H1 (cell line): ENCODE measurements at regions not wholly inside any gene's neighbourhood (a gene's known extent, or its start where the extent isn't known, plus 50 kb on each side); places are given as distances from the start of the nearest gene placed in this dataset.

Source experiments
- CTCF ChIA-PET: fragments of 300-600 bp; sonication (Branson Sonifier 250); formaldehyde crosslinking; loops from one replicate; lab custom pipeline; 2021; ENCODE audit not compliant: partially characterized antibody; lab: Charles Lee
- POLR2A ChIA-PET: fragments of 300-600 bp; sonication (Branson Sonifier 250); formaldehyde crosslinking; loops from one replicate; lab custom pipeline; 2021; ENCODE audit warnings: inconsistent platforms; ENCODE audit not compliant: partially characterized antibody; lab: Charles Lee
- DNase-seq, 2 experiments: peaks; one replicate each; pipeline versions ENCODE4 v3.0.0 to v3.0.0-alpha.2; 2010 to 2022; ENCODE audit warnings: low spot score in 2 of 2, low read depth in 1 of 2, mixed read lengths in 1 of 2
- FAIRE-seq: peaks from 2 replicates; lab custom pipeline; 2011; peaks lifted over from hg19 to GRCh38; lab: Jason Lieb, UNC
- H2AFZ ChIP-seq: 2 replicates; pipeline ENCODE4 v1.8.1; 2012; ENCODE audit warnings: low read length, inconsistent platforms
- H2AK5ac ChIP-seq: 2 replicates; pipeline ENCODE4 v1.6.1; 2013; ENCODE audit warnings: low read depth, low read length
- H2BK120ac ChIP-seq: replicated peaks from 2 replicates; pipeline ENCODE3; 2013; ENCODE audit warnings: low read depth, low read length, inconsistent platforms
- H2BK12ac ChIP-seq: 2 replicates; pipeline ENCODE4 v1.6.1; 2013; ENCODE audit warnings: low read depth, low read length
- H2BK15ac ChIP-seq: 2 replicates; pipeline ENCODE4 v1.6.1; 2013; ENCODE audit warnings: low read length
- H2BK20ac ChIP-seq: 2 replicates; pipeline ENCODE4 v1.6.1; 2013; ENCODE audit warnings: low read length
- H2BK5ac ChIP-seq: 2 replicates; pipeline ENCODE4 v1.6.1; 2013; ENCODE audit warnings: low read depth, low read length
- H3K14ac ChIP-seq: 2 replicates; pipeline ENCODE4 v1.6.1; 2013; ENCODE audit warnings: inconsistent platforms; ENCODE audit not compliant: insufficient read length
- H3K18ac ChIP-seq: 2 replicates; pipeline ENCODE4 v1.6.1; 2013; ENCODE audit warnings: low read length; ENCODE audit errors: extremely low read depth
- H3K23ac ChIP-seq: 2 replicates; pipeline ENCODE4 v1.6.1; 2013; ENCODE audit warnings: inconsistent platforms; ENCODE audit not compliant: insufficient read length
- H3K23me2 ChIP-seq: 2 replicates; pipeline ENCODE4 v1.6.1; 2013; ENCODE audit warnings: low read depth, low read length
- H3K27ac ChIP-seq: 2 replicates; pipeline ENCODE4 v1.6.1; 2011; ENCODE audit warnings: low read depth, low read length, inconsistent platforms
- H3K27me3 ChIP-seq, 4 experiments: replicated peaks in 1 of 4; 1 replicate in 1 of 4; 2 replicates in 3 of 4; pipeline versions ENCODE4 v1.6.1 to v1.8.1; 2011 to 2013; ENCODE audit warnings: low read length in 3 of 4, mild to moderate bottlenecking in 3 of 4, inconsistent platforms in 2 of 4, mixed read lengths in 2 of 4, moderate library complexity in 1 of 4; ENCODE audit not compliant: control insufficient read depth in 3 of 4, insufficient read depth in 3 of 4; ENCODE audit errors: extremely low read depth in 1 of 4
- H3K36me3 ChIP-seq, 4 experiments: 2 replicates each; pipeline versions ENCODE4 v1.6.1 to v1.8.1; 2011 to 2013; ENCODE audit warnings: mild to moderate bottlenecking in 4 of 4, low read length in 3 of 4, moderate library complexity in 2 of 4, control low read depth in 1 of 4, inconsistent platforms in 1 of 4; ENCODE audit not compliant: insufficient read depth in 4 of 4, control insufficient read depth in 2 of 4
- H3K4ac ChIP-seq: replicated peaks from 2 replicates; pipeline ENCODE3; 2013; ENCODE audit warnings: low read length, low read depth, mixed read lengths, inconsistent platforms; ENCODE audit not compliant: insufficient read length
- H3K4me1 ChIP-seq, 4 experiments: replicated peaks in 1 of 4; 1 replicate in 1 of 4; 2 replicates in 3 of 4; pipeline versions ENCODE4 v1.6.1 to v1.8.1; 2011 to 2013; ENCODE audit warnings: low read length in 3 of 4, inconsistent platforms in 2 of 4, mixed read lengths in 1 of 4; ENCODE audit not compliant: insufficient read depth in 4 of 4, control insufficient read depth in 3 of 4
- H3K4me2 ChIP-seq, 2 experiments: 2 replicates each; pipeline versions ENCODE4 v1.6.1 to v1.8.1; 2011 to 2013; ENCODE audit warnings: low read depth in 2 of 2, low read length in 2 of 2, control low read depth in 1 of 2, inconsistent platforms in 1 of 2, mild to moderate bottlenecking in 1 of 2; ENCODE audit not compliant: insufficient read depth in 1 of 2
- H3K4me3 ChIP-seq, 4 experiments: fragments of 200-600, 300-600 bp in 1 of 4; sonication (generic), shearing (Covaris generic), sonication (Bioruptor Twin) in 1 of 4; 2 replicates each; pipeline versions ENCODE4 v1.5.1 to v1.8.1; 2011 to 2016; ENCODE audit warnings: low read length in 4 of 4, low read depth in 3 of 4, control low read depth in 2 of 4, inconsistent platforms in 2 of 4, mild to moderate bottlenecking in 2 of 4, mixed read lengths in 1 of 4, moderate library complexity in 1 of 4; ENCODE audit not compliant: insufficient read depth in 2 of 4; ENCODE audit errors: extremely low read depth in 1 of 4
- H3K56ac ChIP-seq: replicated peaks from 2 replicates; pipeline ENCODE3; 2013; ENCODE audit warnings: low read depth, mild to moderate bottlenecking, mixed read lengths, low read length, inconsistent platforms; ENCODE audit not compliant: insufficient read length
- H3K79me1 ChIP-seq: 2 replicates; pipeline ENCODE4 v1.6.1; 2013; ENCODE audit warnings: low read depth, low read length, control low read depth
- H3K79me2 ChIP-seq, 2 experiments: 2 replicates each; pipeline versions ENCODE4 v1.6.1 to v1.8.1; 2012 to 2013; ENCODE audit warnings: low read length in 2 of 2, mild to moderate bottlenecking in 2 of 2, inconsistent platforms in 1 of 2; ENCODE audit not compliant: insufficient read depth in 2 of 2, control insufficient read depth in 1 of 2
- H3K9ac ChIP-seq, 4 experiments: replicated peaks in 1 of 4; 1 replicate in 1 of 4; 2 replicates in 3 of 4; pipeline versions ENCODE4 v1.6.1 to v1.8.1; 2011 to 2013; ENCODE audit warnings: low read depth in 3 of 4, low read length in 3 of 4, control low read depth in 2 of 4, mild to moderate bottlenecking in 2 of 4, moderate library complexity in 2 of 4, inconsistent platforms in 1 of 4; ENCODE audit errors: extremely low read depth in 1 of 4
- H3K9me3 ChIP-seq, 2 experiments: 2 replicates each; pipeline versions ENCODE4 v1.6.1 to v1.8.1; 2012 to 2013; ENCODE audit warnings: mild to moderate bottlenecking in 2 of 2, moderate library complexity in 2 of 2, control low read depth in 1 of 2, inconsistent platforms in 1 of 2, low read depth in 1 of 2, low read length in 1 of 2, mixed read lengths in 1 of 2; ENCODE audit not compliant: insufficient read depth in 2 of 2
- H4K20me1 ChIP-seq, 2 experiments: replicated peaks in 1 of 2; 2 replicates each; pipeline versions ENCODE3 to v1.8.1; 2011 to 2013; ENCODE audit warnings: inconsistent platforms in 2 of 2, low read length in 2 of 2, mild to moderate bottlenecking in 1 of 2; ENCODE audit not compliant: insufficient read depth in 2 of 2, control insufficient read depth in 1 of 2
- H4K5ac ChIP-seq: 2 replicates; pipeline ENCODE4 v1.6.1; 2013; ENCODE audit warnings: low read length, low read depth, mixed read lengths, inconsistent platforms; ENCODE audit not compliant: insufficient read length
- H4K8ac ChIP-seq: 2 replicates; pipeline ENCODE4 v1.8.0; 2013; ENCODE audit warnings: mild to moderate bottlenecking, moderate library complexity, low read length, inconsistent platforms; ENCODE audit not compliant: insufficient read depth; ENCODE audit errors: extremely low read depth
- H4K91ac ChIP-seq: replicated peaks from 2 replicates; pipeline ENCODE3; 2013; ENCODE audit warnings: low read length, mixed read lengths, inconsistent platforms; ENCODE audit not compliant: insufficient read length
- CBX8 ChIP-seq: fragments of 300-800, 300-1000 bp; sonication (generic); IDR thresholded peaks from 2 replicates; pipeline ENCODE4 v1.7.1; 2016; ENCODE audit warnings: low read depth, low read length, borderline replicate concordance
- CHD1 ChIP-seq: IDR thresholded peaks from 2 replicates; pipeline ENCODE4 v1.6.1; 2012; ENCODE audit warnings: low read depth, low read length, improper control_type of control experiment
- CREB1 ChIP-seq: IDR thresholded peaks from 2 replicates; pipeline ENCODE4 v1.6.1; 2012; ENCODE audit warnings: inconsistent platforms
- EZH2 ChIP-seq: fragments of 200-600 bp; sonication (generic); IDR thresholded peaks from 2 replicates; pipeline ENCODE4 v1.7.1; 2012; ENCODE audit warnings: low read depth, mild to moderate bottlenecking, moderate library complexity, low read length, inconsistent platforms; ENCODE audit not compliant: severe bottlenecking
- FOSL1 ChIP-seq: IDR thresholded peaks from 2 replicates; pipeline ENCODE4 v1.6.1; 2011; ENCODE audit warnings: mild to moderate bottlenecking, low read depth, low read length, moderate library complexity; ENCODE audit not compliant: insufficient read depth
- GABPA ChIP-seq: IDR thresholded peaks from 2 replicates; pipeline ENCODE4 v1.6.1; 2011; ENCODE audit warnings: mild to moderate bottlenecking, low read length, moderate library complexity, borderline replicate concordance; ENCODE audit not compliant: insufficient read depth
- GTF2F1 ChIP-seq: IDR thresholded peaks from 2 replicates; pipeline ENCODE4 v1.6.1; 2012; ENCODE audit warnings: low read depth, low read length, improper control_type of control experiment, borderline replicate concordance
- HDAC2 ChIP-seq, 2 experiments: fragments of 300-600 bp in 1 of 2; sonication (generic) in 1 of 2; IDR thresholded peaks; 2 replicates each; pipeline ENCODE4 v1.6.1; 2011 to 2012; ENCODE audit warnings: low read depth in 2 of 2, low read length in 2 of 2, mild to moderate bottlenecking in 2 of 2, moderate library complexity in 2 of 2, borderline replicate concordance in 1 of 2, inconsistent platforms in 1 of 2
- RAD21 ChIP-seq, 2 experiments: IDR thresholded peaks in 1 of 2; conservative IDR thresholded peaks in 1 of 2; 2 replicates each; pipeline ENCODE4 v1.6.1; 2011; ENCODE audit warnings: low read depth in 2 of 2, low read length in 2 of 2, improper control_type of control experiment in 1 of 2, inconsistent platforms in 1 of 2, mild to moderate bottlenecking in 1 of 2, moderate library complexity in 1 of 2
- RNF2 ChIP-seq: fragments of 200-900, 300-1000 bp; sonication (generic); IDR thresholded peaks from 2 replicates; pipeline ENCODE4 v1.7.1; 2016; ENCODE audit warnings: borderline replicate concordance, low read depth, mild to moderate bottlenecking, antibody characterized with exemption, low read length; ENCODE audit not compliant: poor library complexity, severe bottlenecking; ENCODE audit errors: missing control alignments
- SP4 ChIP-seq: IDR thresholded peaks from 2 replicates; pipeline ENCODE4 v1.6.1; 2012; ENCODE audit warnings: low read length, inconsistent platforms
- SUZ12 ChIP-seq: fragments of 200-600 bp; sonication (generic); IDR thresholded peaks from 2 replicates; pipeline ENCODE4 v1.6.1; 2012; ENCODE audit warnings: mild to moderate bottlenecking, inconsistent platforms, low read length, moderate library complexity, mixed read lengths
- TAF1 ChIP-seq: IDR thresholded peaks from 2 replicates; pipeline ENCODE4 v1.6.1; 2011; ENCODE audit warnings: mild to moderate bottlenecking, low read depth, low read length
- TF ChIP-seq, protein P1 (sequence below): IDR thresholded peaks from 2 replicates; pipeline ENCODE4 v1.6.1; 2011; ENCODE audit warnings: low read depth, mild to moderate bottlenecking, low read length; ENCODE audit not compliant: insufficient read depth

DNA sequence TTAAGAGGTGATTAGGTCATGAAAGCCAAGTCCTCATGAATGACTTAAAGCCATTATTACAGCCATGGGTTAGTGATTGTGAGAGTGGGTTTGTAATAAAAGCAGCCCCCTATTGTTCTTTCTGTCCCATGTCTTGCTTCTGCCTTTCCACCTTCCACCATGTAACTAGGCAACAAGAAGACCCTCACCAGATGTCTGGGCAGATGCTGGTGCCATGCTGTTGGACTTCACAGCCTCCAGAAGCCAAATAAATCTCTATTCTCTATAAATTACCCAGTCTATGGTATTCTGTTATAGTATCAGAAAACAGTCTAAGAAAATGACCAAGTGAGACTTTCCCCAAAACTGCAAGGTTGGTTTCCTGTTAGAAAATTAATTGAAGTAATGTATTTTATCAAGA is 460.3 kb upstream of the ADARB2 start:
- Histone ChIP-seq H3K79me2 (no peaks in the 10 kb centered on the region), H4K5ac (no peak overlapping the region), H3K4me2 (no peak overlapping the region), H4K20me1 (no peaks in the 10 kb centered on the region), H3K4me3 (no peak overlapping the region), H3K4me1 (peaks cover 0 to 9% (median 7%) of the 10 kb centered on the region in 4 experiments; a peak in 5 of 7 replicates), H2BK5ac (no peak overlapping the region), H3K56ac (no peak overlapping the region), H4K91ac (no peak overlapping the region), H2BK12ac (no peak overlapping the region), H2AK5ac (no peak overlapping the region), H2BK20ac (no peak overlapping the region), H3K36me3 (peaks cover 0 to 3% (median 1%) of the 10 kb centered on the region in 4 experiments; a peak in 1 of 8 replicates), H3K27ac (no peak overlapping the region), H2BK120ac (no peak overlapping the region), H3K18ac (no peak overlapping the region), H4K8ac (no peak overlapping the region), H3K9me3 (peaks cover 3 to 9% of the 10 kb centered on the region in 2 experiments; a peak in 2 of 4 replicates), H3K27me3 (peaks cover 0 to 1% (median 0%) of the 10 kb centered on the region in 4 experiments; a peak in 1 of 7 replicates), H3K9ac (no peak overlapping the region), H2BK15ac (no peak overlapping the region), H2AFZ (no peak overlapping the region), H3K79me1 (no peaks in the 10 kb centered on the region), H3K23me2 (no peaks in the 10 kb centered on the region), H3K14ac (no peak overlapping the region), H3K4ac (no peak overlapping the region), H3K23ac (no peak overlapping the region)
- ChIA-PET CTCF (interaction anchor here (0.6 kb wide), 1 partner anchor 347 kb away, joined by 3 read pairs; no protein-coding TSS in a partner anchor), POLR2A (no interaction called here)
- FAIRE-seq: no peak
- no peak for DNase-seq
- TF ChIP-seq CBX8: no peak
- TF ChIP-seq CHD1: no peak
- TF ChIP-seq FOSL1: no peak
- TF ChIP-seq EZH2: no peak
- TF ChIP-seq SUZ12: no peak
- TF ChIP-seq RAD21 (IDR thresholded peaks at IDR 0.05 in 1 of 2, conservative IDR thresholded peaks at IDR 0.05 in 1 of 2; ENCODE audit: low read depth in 2 of 2, low read length in 2 of 2): no peak
- no peak for TF ChIP-seq GTF2F1
- TF ChIP-seq RNF2: no peak
- TF ChIP-seq, protein P1, sequence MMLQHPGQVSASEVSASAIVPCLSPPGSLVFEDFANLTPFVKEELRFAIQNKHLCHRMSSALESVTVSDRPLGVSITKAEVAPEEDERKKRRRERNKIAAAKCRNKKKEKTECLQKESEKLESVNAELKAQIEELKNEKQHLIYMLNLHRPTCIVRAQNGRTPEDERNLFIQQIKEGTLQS: no peak
- TF ChIP-seq SP4: no peak
- TF ChIP-seq TAF1: no peak
- no peak for TF ChIP-seq HDAC2 (IDR thresholded peaks at IDR 0.05; ENCODE audit: borderline replicate concordance in 1 of 2, low read depth in 2 of 2, low read length in 2 of 2)
- no peak for TF ChIP-seq GABPA
- no peak for TF ChIP-seq CREB1
